OCI-LY1 (cell line): ENCODE measurements at regions not wholly inside any gene's neighbourhood (a gene's known extent, or its start where the extent isn't known, plus 50 kb on each side); places are given as distances from the start of the nearest gene placed in this dataset.

Experiments used
- H2AFZ ChIP-seq: fragments of 200-600 bp; sonication (generic), shearing (Covaris generic); 2 replicates; pipeline ENCODE4 v1.6.0; 2014; ENCODE audit warnings: antibody characterized with exemption, mild to moderate bottlenecking, low read length
- H3F3A ChIP-seq: fragments of 200-600 bp; sonication (generic), shearing (Covaris generic); 2 replicates; pipeline ENCODE4 v1.6.0; 2014; ENCODE audit warnings: mild to moderate bottlenecking, antibody characterized with exemption, low read length, moderate library complexity; ENCODE audit not compliant: insufficient read depth
- H3K27ac ChIP-seq: fragments of 200-600 bp; sonication (generic); 2 replicates; pipeline ENCODE4 v1.5.1; 2014; ENCODE audit warnings: low read length, mixed run types, mild to moderate bottlenecking, low read depth; ENCODE audit not compliant: poor library complexity, severe bottlenecking
- H3K27me3 ChIP-seq: fragments of 200-600 bp; sonication (generic); 2 replicates; pipeline ENCODE4 v1.6.0; 2014; ENCODE audit warnings: antibody characterized with exemption, mild to moderate bottlenecking, low read length, moderate library complexity; ENCODE audit not compliant: insufficient read depth
- H3K36me3 ChIP-seq: fragments of 200-600 bp; sonication (generic); 2 replicates; pipeline ENCODE4 v1.6.1; 2014; ENCODE audit warnings: mild to moderate bottlenecking, antibody characterized with exemption, low read length, moderate library complexity, mixed read lengths; ENCODE audit not compliant: insufficient read depth
- H3K4me1 ChIP-seq: fragments of 200-600 bp; sonication (generic); 2 replicates; pipeline ENCODE4 v1.5.1; 2014; ENCODE audit warnings: mild to moderate bottlenecking, low read length, moderate library complexity; ENCODE audit not compliant: insufficient read depth, severe bottlenecking
- H3K4me2 ChIP-seq: fragments of 200-600 bp; sonication (generic), shearing (Covaris generic); 2 replicates; pipeline ENCODE4 v1.6.1; 2014; ENCODE audit warnings: low read length
- H3K4me3 ChIP-seq: fragments of 200-600 bp; sonication (generic); 2 replicates; pipeline ENCODE4 v1.5.1; 2014; ENCODE audit warnings: low read length, low read depth, mild to moderate bottlenecking, mixed read lengths; ENCODE audit not compliant: poor library complexity, severe bottlenecking
- H3K79me2 ChIP-seq: fragments of 200-600 bp; shearing (Covaris generic); 2 replicates; pipeline ENCODE4 v1.6.1; 2016; ENCODE audit warnings: mixed run types, low read length, mixed read lengths; ENCODE audit not compliant: insufficient read depth
- H3K9ac ChIP-seq: fragments of 200-600 bp; sonication (generic), shearing (Covaris generic); 2 replicates; pipeline ENCODE4 v1.6.1; 2014; ENCODE audit warnings: mild to moderate bottlenecking, low read length, mixed read lengths
- H3K9me2 ChIP-seq: fragments of 200-600 bp; sonication (generic), shearing (Covaris generic); 2 replicates; pipeline ENCODE4 v1.6.1; 2014; ENCODE audit warnings: low read depth, mild to moderate bottlenecking, low read length, mixed read lengths
- H3K9me3 ChIP-seq: fragments of 200-600 bp; shearing (Covaris generic); 2 replicates; pipeline ENCODE4 v1.6.1; 2014; ENCODE audit warnings: low read length, mixed read lengths
- H4K20me1 ChIP-seq: fragments of 200-600 bp; sonication (generic), shearing (Covaris generic); 2 replicates; pipeline ENCODE4 v1.6.0; 2016; ENCODE audit warnings: mild to moderate bottlenecking, low read length; ENCODE audit not compliant: insufficient read depth
- CTCF ChIP-seq: fragments of 200-600 bp; sonication (generic), shearing (Covaris generic); IDR thresholded peaks from 2 replicates; pipeline ENCODE4 v1.5.1; 2017; ENCODE audit warnings: mild to moderate bottlenecking, antibody characterized with exemption, low read length, moderate library complexity, mixed read lengths
- EZH2 ChIP-seq: fragments of 200-600 bp; sonication (generic), shearing (Covaris generic); IDR thresholded peaks from 2 replicates; pipeline ENCODE4 v1.8.0; 2017; ENCODE audit warnings: borderline replicate concordance, mixed run types, mild to moderate bottlenecking, antibody characterized with exemption, low read length, moderate library complexity, mixed read lengths

- no peaks in the 10 kb centered on the region for H3K9me3 ChIP-seq
- H3K4me2 ChIP-seq, result no peak overlapping the region
- TF ChIP-seq CTCF (no peak), EZH2 (no peak)
- H3K4me1 ChIP-seq, result no peaks in the 10 kb centered on the region
- no peak overlapping the region for H2AFZ ChIP-seq
- no peaks in the 10 kb centered on the region for H3K9me2 ChIP-seq
- H3K27ac ChIP-seq, result no peak overlapping the region
- no peak overlapping the region for H3K9ac ChIP-seq
- H3K36me3 ChIP-seq, result no peaks in the 10 kb centered on the region
- H3K79me2 ChIP-seq, result no peaks in the 10 kb centered on the region
- no peaks in the 10 kb centered on the region for H3F3A ChIP-seq
- H4K20me1 ChIP-seq, result no peaks in the 10 kb centered on the region
- no peak overlapping the region for H3K4me3 ChIP-seq
- H3K27me3 ChIP-seq, result no peaks in the 10 kb centered on the region
These were observed 179.1 kb downstream of the FAM170A start for GRCh38 chr5:119808474-119808873.

- no peaks in the 10 kb centered on the region for H4K20me1 ChIP-seq
- H3K4me2 ChIP-seq, result no peak overlapping the region
- no peak overlapping the region for H3K4me3 ChIP-seq
- H2AFZ ChIP-seq, result no peak overlapping the region
- no peaks in the 10 kb centered on the region for H3K27me3 ChIP-seq
- no peaks in the 10 kb centered on the region for H3K4me1 ChIP-seq
- TF ChIP-seq CTCF, result no peak
- TF ChIP-seq EZH2, result no peak
- H3K9me2 ChIP-seq, result no peaks in the 10 kb centered on the region
- no peaks in the 10 kb centered on the region for H3K9me3 ChIP-seq
- no peaks in the 10 kb centered on the region for H3K79me2 ChIP-seq
- H3F3A ChIP-seq, result no peaks in the 10 kb centered on the region
- no peaks in the 10 kb centered on the region for H3K36me3 ChIP-seq
- H3K9ac ChIP-seq, result no peak overlapping the region
- no peak overlapping the region for H3K27ac ChIP-seq
These were observed 180.9 kb downstream of the FAM170A start for GRCh38 chr5:119810217-119810616.

DNA sequence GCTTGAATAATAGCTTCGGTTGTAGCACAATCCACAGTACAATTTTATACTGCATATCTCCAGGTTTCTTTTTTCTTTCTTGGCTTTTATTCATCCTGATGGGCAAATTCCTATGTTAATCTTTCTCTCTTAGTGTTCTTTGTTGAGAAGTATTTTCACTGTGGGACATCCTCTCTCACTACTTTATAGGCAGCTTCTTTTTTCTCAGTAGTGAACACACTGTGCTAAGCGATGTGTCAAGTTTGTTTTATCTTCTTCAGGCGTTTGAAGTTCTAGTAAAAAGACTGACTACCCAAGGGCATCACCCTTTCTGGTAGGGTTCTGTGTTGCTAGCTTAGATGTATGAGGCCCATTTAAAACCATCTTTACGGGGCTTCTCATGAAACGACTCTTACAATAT lies 182.1 kb downstream of the FAM170A start:
- H2AFZ ChIP-seq, result no peak overlapping the region
- H3K9ac ChIP-seq, result no peak overlapping the region
- no peak overlapping the region for H3K27ac ChIP-seq
- no peaks in the 10 kb centered on the region for H3K27me3 ChIP-seq
- no peaks in the 10 kb centered on the region for H3K4me1 ChIP-seq
- H4K20me1 ChIP-seq, result no peaks in the 10 kb centered on the region
- TF ChIP-seq CTCF (no peak), EZH2 (no peak)
- H3K36me3 ChIP-seq, result no peaks in the 10 kb centered on the region
- no peak overlapping the region for H3K4me3 ChIP-seq
- H3F3A ChIP-seq, result no peaks in the 10 kb centered on the region
- H3K4me2 ChIP-seq, result no peak overlapping the region
- H3K9me2 ChIP-seq, result no peaks in the 10 kb centered on the region
- H3K9me3 ChIP-seq, result no peaks in the 10 kb centered on the region
- no peaks in the 10 kb centered on the region for H3K79me2 ChIP-seq
